Esophagus muscularis mucosa (tissue), 4 donors: ENCODE measurements at regions not wholly inside any gene's neighbourhood (a gene's known extent, or its start where the extent isn't known, plus 50 kb on each side); places are given as distances from the start of the nearest gene placed in this dataset.

Experiments used
- DNase-seq: peaks from one replicate; pipeline ENCODE4 v3.0.0-alpha.2; 2017; ENCODE audit errors: extremely low spot score
- H3K27ac ChIP-seq, 4 donors: fragments of 200-600 bp; sonication (generic); replicated peaks in 1 of 4; 1 replicate in 3 of 4; 2 replicates in 1 of 4; pipeline ENCODE4 v1.5.1; 2016 to 2019; ENCODE audit warnings: mild to moderate bottlenecking in 1 of 4
- H3K27me3 ChIP-seq, 4 donors: fragments of 200-600 bp; sonication (generic); one replicate each; pipeline versions ENCODE4 v1.5.1 to v1.6.0; 2016 to 2019
- H3K36me3 ChIP-seq, 4 donors: fragments of 200-600 bp; sonication (generic); one replicate each; pipeline ENCODE4 v1.5.1; 2016 to 2019
- H3K4me1 ChIP-seq, 4 donors: fragments of 200-600 bp; sonication (generic); one replicate each; pipeline ENCODE4 v1.5.1; 2016 to 2019
- H3K4me3 ChIP-seq, 4 donors: fragments of 200-600 bp; sonication (generic); 1 replicate in 2 of 4; 2 replicates in 2 of 4; pipeline ENCODE4 v1.5.1; 2016 to 2019; ENCODE audit warnings: mild to moderate bottlenecking in 4 of 4, moderate library complexity in 1 of 4
- H3K9me3 ChIP-seq, 4 donors: fragments of 200-600 bp; sonication (generic); 1 replicate in 3 of 4; 2 replicates in 1 of 4; pipeline ENCODE4 v1.5.1; 2016 to 2019
- CTCF ChIP-seq, 3 experiments: fragments of 200-600 bp in 2 of 3; fragments of 450-650 bp in 1 of 3; sonication (generic) in 2 of 3; IDR thresholded peaks; one replicate each; pipeline ENCODE4 v1.5.1; 2017 to 2019; ENCODE audit warnings: antibody characterized with exemption in 3 of 3, mild to moderate bottlenecking in 2 of 3, moderate library complexity in 1 of 3
- EP300 ChIP-seq: sonication (generic); formaldehyde crosslinking; IDR thresholded peaks from one replicate; pipeline ENCODE4 v1.6.1; 2017; ENCODE audit warnings: antibody characterized with exemption
- POLR2A ChIP-seq: fragments of 450-650 bp; IDR thresholded peaks from one replicate; pipeline ENCODE4 v1.6.1; 2017; ENCODE audit warnings: antibody characterized with exemption, moderate library complexity, mild to moderate bottlenecking, low read depth
- POLR2AphosphoS5 ChIP-seq, 2 donors: sonication (generic); formaldehyde crosslinking; IDR thresholded peaks; one replicate each; pipeline ENCODE4 v1.6.1; 2017; ENCODE audit warnings: antibody characterized with exemption in 2 of 2
- WGBS: methylation state at CpG from one replicate; pipeline ENCODE4 v1.1.5; 2018; 5-methylcytosine and 5-hydroxymethylcytosine counted together
- intact Hi-C: fragments of 100-400 bp; cut with DNase I; formaldehyde crosslinking; loops from one replicate; pipeline ENCODE4 v1.15.1; 2023

GRCh38 chr10:78200686-78201085, 167.0 kb downstream of the RPS24 start:
- Histone ChIP-seq H3K27me3 (no peaks in the 10 kb centered on the region), H3K4me1 (peaks cover 3 to 10% (median 7%) of the 10 kb centered on the region in 4 donors), H3K27ac (no peak overlapping the region), H3K36me3 (no peaks in the 10 kb centered on the region), H3K4me3 (no peak overlapping the region), H3K9me3 (no peaks in the 10 kb centered on the region)
- TF ChIP-seq POLR2AphosphoS5 (IDR thresholded peaks at IDR 0.05) (no peak), POLR2A (no peak), EP300 (no peak), CTCF (IDR thresholded peaks at IDR 0.05) (no peak)
- no peak for DNase-seq
- 92% methylated on average over 3 of the region's 3 CpGs for WGBS
- intact Hi-C loops = loop anchor here (10.0 kb wide), 1 partner anchor 254 kb away; no protein-coding TSS in a partner anchor

GRCh38 chr10:78202386-78202785, 168.7 kb downstream of the RPS24 start:
- DNase-seq = no peak
- intact Hi-C loops = loop anchor here (10.0 kb wide), 1 partner anchor 252 kb away; no protein-coding TSS in a partner anchor
- no peaks in the 10 kb centered on the region for H3K36me3 ChIP-seq
- H3K4me3 ChIP-seq = no peak overlapping the region
- TF ChIP-seq EP300 (no peak), CTCF (IDR thresholded peaks at IDR 0.05) (no peak)
- peaks cover 0 to 10% (median 6%) of the 10 kb centered on the region in 4 donors for H3K4me1 ChIP-seq
- no peaks in the 10 kb centered on the region for H3K9me3 ChIP-seq
- no peaks in the 10 kb centered on the region for H3K27me3 ChIP-seq
- H3K27ac ChIP-seq = no peak overlapping the region
- WGBS = 92% methylated on average over 4 of the region's 4 CpGs

GRCh38 chr10:78203915-78204818, 170.5 kb downstream of the RPS24 start:
- Histone ChIP-seq H3K27ac (no peak overlapping the region), H3K9me3 (no peaks in the 10 kb centered on the region), H3K27me3 (no peaks in the 10 kb centered on the region), H3K4me3 (no peak overlapping the region), H3K4me1 (peaks cover 0 to 10% (median 6%) of the 10 kb centered on the region in 4 donors), H3K36me3 (no peaks in the 10 kb centered on the region)
- no peak for DNase-seq
- 56% methylated on average over 9 of the region's 9 CpGs for WGBS
- TF ChIP-seq EP300 (no peak), POLR2A (no peak), POLR2AphosphoS5 (IDR thresholded peaks at IDR 0.05) (no peak), CTCF (IDR thresholded peaks at IDR 0.05) (no peak)
- intact Hi-C loops = loop anchor here (10.0 kb wide), 1 partner anchor 251 kb away; no protein-coding TSS in a partner anchor

- Histone ChIP-seq H3K36me3 (no peaks in the 10 kb centered on the region), H3K4me3 (no peak overlapping the region), H3K9me3 (no peaks in the 10 kb centered on the region), H3K4me1 (peaks cover 0 to 10% (median 6%) of the 10 kb centered on the region in 4 donors), H3K27ac (no peak overlapping the region), H3K27me3 (no peaks in the 10 kb centered on the region)
- TF ChIP-seq EP300 (no peak), POLR2A (no peak), POLR2AphosphoS5 (IDR thresholded peaks at IDR 0.05) (no peak), CTCF (IDR thresholded peaks at IDR 0.05) (no peak)
- intact Hi-C loops = loop anchor here (10.0 kb wide), 1 partner anchor 249 kb away; no protein-coding TSS in a partner anchor
- no peak for DNase-seq
- WGBS = 86% methylated on average over 5 of the region's 5 CpGs
These were observed 171.9 kb downstream of the RPS24 start for GRCh38 chr10:78205457-78206016.
